HG02588 (cell line): ENCODE measurements at regions not wholly inside any gene's neighbourhood (a gene's known extent, or its start where the extent isn't known, plus 50 kb on each side); places are given as distances from the start of the nearest gene placed in this dataset.

Source experiments
- ATAC-seq: cut with Tn5 transposase; IDR thresholded peaks from one replicate; pipeline ENCODE4 v1.9.1; 2021; ENCODE audit warnings: mild to moderate bottlenecking, moderate library complexity; ENCODE audit not compliant: unreplicated experiment

- no peak for ATAC-seq
Measured at GRCh38 chr18:46343456-46343855, 239.3 kb downstream of the HAUS1 start.

GRCh38 chr18:46343931-46344372, 239.8 kb downstream of the HAUS1 start:
- peak; percentile 86 for ATAC-seq

- no peak for ATAC-seq
Measured at GRCh38 chr18:46344416-46345180, 240.4 kb downstream of the HAUS1 start.

- no peak for ATAC-seq
Measured at GRCh38 chr18:46345181-46345465, 240.9 kb downstream of the HAUS1 start.

GRCh38 chr18:46346213-46346612, 242.0 kb downstream of the HAUS1 start:
- ATAC-seq, result no peak

GRCh38 chr18:46346896-46347630, 242.9 kb downstream of the HAUS1 start:
- no peak for ATAC-seq

GRCh38 chr18:46350598-46351159, 246.5 kb downstream of the HAUS1 start:
- no peak for ATAC-seq

GRCh38 chr18:46352520-46353250, 248.5 kb downstream of the HAUS1 start:
- no peak for ATAC-seq

GRCh38 chr18:46353460-46353859, 249.3 kb downstream of the HAUS1 start:
- ATAC-seq, result no peak

- ATAC-seq, result no peak
Measured at GRCh38 chr18:46356278-46357033, 252.3 kb downstream of the HAUS1 start.

GRCh38 chr18:46360102-46360699, 256.0 kb downstream of the HAUS1 start:
- ATAC-seq, result no peak

GRCh38 chr18:46360866-46361265, 256.7 kb downstream of the HAUS1 start:
- no peak for ATAC-seq

- no peak for ATAC-seq
Measured at GRCh38 chr18:46362533-46362932, 258.3 kb downstream of the HAUS1 start.

- no peak for ATAC-seq
Measured at GRCh38 chr18:46364048-46364447, 259.9 kb downstream of the HAUS1 start.

GRCh38 chr18:46366201-46366600, 262.0 kb downstream of the HAUS1 start:
- no peak for ATAC-seq

- no peak for ATAC-seq
Measured at GRCh38 chr18:46366751-46367376, 262.7 kb downstream of the HAUS1 start.

GRCh38 chr18:46369323-46369722, 265.1 kb downstream of the HAUS1 start:
- no peak for ATAC-seq

- no peak for ATAC-seq
Measured at GRCh38 chr18:46370898-46371297, 266.7 kb downstream of the HAUS1 start.

GRCh38 chr18:46372670-46373069, 268.5 kb downstream of the HAUS1 start:
- ATAC-seq, result no peak

- ATAC-seq, result no peak
Measured at GRCh38 chr18:46373131-46373530, 268.9 kb downstream of the HAUS1 start.
